Urinary bladder (tissue), 3 donors: ENCODE measurements at regions not wholly inside any gene's neighbourhood (a gene's known extent, or its start where the extent isn't known, plus 50 kb on each side); places are given as distances from the start of the nearest gene placed in this dataset.
"Not testable (repeated sequence)": the region's sequence is repeated elsewhere in the genome, so short reads cannot be mapped to it uniquely, and the experiment has no call there.

Experiments used
- DNase-seq: peaks from one replicate; pipeline ENCODE4 v3.0.0-alpha.2; 2015; ENCODE audit errors: extremely low spot score
- H3K27ac ChIP-seq: one replicate; pipeline ENCODE4 v1.5.1; 2013; ENCODE audit warnings: low read depth, mild to moderate bottlenecking, moderate library complexity
- H3K36me3 ChIP-seq: one replicate; pipeline ENCODE4 v1.6.1; 2013; ENCODE audit warnings: mild to moderate bottlenecking, moderate library complexity; ENCODE audit not compliant: insufficient read depth
- H3K4me1 ChIP-seq: one replicate; pipeline ENCODE4 v1.6.1; 2013; ENCODE audit warnings: mild to moderate bottlenecking, moderate library complexity; ENCODE audit not compliant: insufficient read depth
- H3K4me3 ChIP-seq: one replicate; pipeline ENCODE4 v1.5.1; 2013; ENCODE audit warnings: low read depth, low read length
- WGBS: extraction: QIAGEN DNeasy Blood & Tissue Kit; methylation state at CpG from one replicate; pipeline ENCODE4 v1.1.7; 2013; 5-methylcytosine and 5-hydroxymethylcytosine counted together
- donor health status: healthy with polysubstance abuse.
- donor health status: healthy.

- DNase-seq: no peak
- 57% methylated on average over 2 of the region's 2 CpGs for WGBS
Observed at GRCh38 chr5:145008876-145009530, 826.1 kb downstream of the PRELID2 start.

GRCh38 chr5:144994356-144994755, 823.7 kb downstream of the KCTD16 start:
- H3K4me1 ChIP-seq, H3K27ac ChIP-seq, H3K4me3 ChIP-seq, H3K36me3 ChIP-seq, DNase-seq: not testable (repeated sequence)

More at GRCh38 chr5:145008876-145009530, 826.1 kb downstream of the PRELID2 start:
- Histone ChIP-seq H3K36me3 (no peaks in the 10 kb centered on the region), H3K4me1 (no peaks in the 10 kb centered on the region), H3K4me3 (no peak overlapping the region), H3K27ac (no peak overlapping the region)

- H3K4me3 ChIP-seq: no peak overlapping the region
Observed at GRCh38 chr5:144983101-144983500, 812.4 kb downstream of the KCTD16 start.

GRCh38 chr5:144979516-144980264, 809.0 kb downstream of the KCTD16 start:
- Histone ChIP-seq H3K27ac (no peak overlapping the region), H3K4me1 (no peaks in the 10 kb centered on the region), H3K4me3 (no peak overlapping the region), H3K36me3 (no peaks in the 10 kb centered on the region)
- WGBS: 53% methylated on average over 2 of the region's 2 CpGs
- DNase-seq: no peak

More at GRCh38 chr5:144983101-144983500, 812.4 kb downstream of the KCTD16 start:
- Histone ChIP-seq H3K36me3 (no peaks in the 10 kb centered on the region), H3K27ac (no peak overlapping the region), H3K4me1 (no peaks in the 10 kb centered on the region)
- no peak for DNase-seq

GRCh38 chr5:144972317-144972716, 801.6 kb downstream of the KCTD16 start:
- DNase-seq: no peak
- WGBS: 89% methylated on average over 3 of the region's 3 CpGs
- Histone ChIP-seq H3K4me1 (no peaks in the 10 kb centered on the region), H3K4me3 (no peak overlapping the region), H3K27ac (no peak overlapping the region), H3K36me3 (no peaks in the 10 kb centered on the region)

- Histone ChIP-seq H3K4me3 (no peak overlapping the region), H3K36me3 (no peaks in the 10 kb centered on the region), H3K27ac (no peak overlapping the region), H3K4me1 (no peaks in the 10 kb centered on the region)
- WGBS: 56% methylated on average over 6 of the region's 6 CpGs
- no peak for DNase-seq
Observed at GRCh38 chr5:144971108-144971850, 800.6 kb downstream of the KCTD16 start.

GRCh38 chr5:144960296-144960695, 789.6 kb downstream of the KCTD16 start:
- no peaks in the 10 kb centered on the region for H3K4me1 ChIP-seq
- no peak for DNase-seq
- H3K36me3 ChIP-seq: no peaks in the 10 kb centered on the region
- no peak overlapping the region for H3K27ac ChIP-seq
- H3K4me3 ChIP-seq: no peak overlapping the region

GRCh38 chr5:144958002-144958401, 787.3 kb downstream of the KCTD16 start:
- H3K36me3 ChIP-seq: no peaks in the 10 kb centered on the region
- H3K4me1 ChIP-seq: no peaks in the 10 kb centered on the region
- no peak overlapping the region for H3K27ac ChIP-seq
- WGBS: 29% methylated on average over 1 of the region's 1 CpG
- no peak overlapping the region for H3K4me3 ChIP-seq
- no peak for DNase-seq

- Histone ChIP-seq H3K4me1 (no peaks in the 10 kb centered on the region), H3K4me3 (no peak overlapping the region), H3K36me3 (no peaks in the 10 kb centered on the region), H3K27ac (no peak overlapping the region)
- DNase-seq: no peak
- 57% methylated on average over 2 of the region's 2 CpGs for WGBS
Observed at GRCh38 chr5:144950996-144951395, 780.3 kb downstream of the KCTD16 start.

- WGBS: 82% methylated on average over 2 of the region's 2 CpGs
- DNase-seq: no peak
- no peaks in the 10 kb centered on the region for H3K4me1 ChIP-seq
- no peak overlapping the region for H3K27ac ChIP-seq
- H3K36me3 ChIP-seq: no peaks in the 10 kb centered on the region
- no peak overlapping the region for H3K4me3 ChIP-seq
Observed at GRCh38 chr5:144947023-144947422, 776.4 kb downstream of the KCTD16 start.

GRCh38 chr5:144945503-144945902, 774.8 kb downstream of the KCTD16 start:
- H3K4me3 ChIP-seq: no peak overlapping the region
- H3K36me3 ChIP-seq: no peaks in the 10 kb centered on the region
- H3K4me1 ChIP-seq: no peaks in the 10 kb centered on the region
- 51% methylated on average over 2 of the region's 2 CpGs for WGBS
- no peak overlapping the region for H3K27ac ChIP-seq
- no peak for DNase-seq

- DNase-seq: no peak
- Histone ChIP-seq H3K36me3 (no peaks in the 10 kb centered on the region), H3K4me3 (no peak overlapping the region), H3K4me1 (no peaks in the 10 kb centered on the region), H3K27ac (no peak overlapping the region)
- 32% methylated on average over 4 of the region's 4 CpGs for WGBS
Observed at GRCh38 chr5:144944936-144945335, 774.3 kb downstream of the KCTD16 start.

- H3K4me1 ChIP-seq: no peaks in the 10 kb centered on the region
- no peak for DNase-seq
- no peaks in the 10 kb centered on the region for H3K36me3 ChIP-seq
- no peak overlapping the region for H3K4me3 ChIP-seq
- H3K27ac ChIP-seq: no peak overlapping the region
Observed at GRCh38 chr5:144941004-144941403, 770.3 kb downstream of the KCTD16 start.

GRCh38 chr5:144918371-144918770, 747.7 kb downstream of the KCTD16 start:
- Histone ChIP-seq H3K4me1 (no peaks in the 10 kb centered on the region), H3K27ac (no peak overlapping the region), H3K36me3 (no peaks in the 10 kb centered on the region), H3K4me3 (no peak overlapping the region)
- no peak for DNase-seq
- 83% methylated on average over 1 of the region's 1 CpG for WGBS
